GM19328 (cell line): ENCODE measurements at regions not wholly inside any gene's neighbourhood (a gene's known extent, or its start where the extent isn't known, plus 50 kb on each side); places are given as distances from the start of the nearest gene placed in this dataset.

Experiments
- ATAC-seq: cut with Tn5 transposase; IDR thresholded peaks from one replicate; pipeline ENCODE4 v1.9.1; 2021; ENCODE audit warnings: mild to moderate bottlenecking, moderate library complexity; ENCODE audit not compliant: unreplicated experiment

DNA sequence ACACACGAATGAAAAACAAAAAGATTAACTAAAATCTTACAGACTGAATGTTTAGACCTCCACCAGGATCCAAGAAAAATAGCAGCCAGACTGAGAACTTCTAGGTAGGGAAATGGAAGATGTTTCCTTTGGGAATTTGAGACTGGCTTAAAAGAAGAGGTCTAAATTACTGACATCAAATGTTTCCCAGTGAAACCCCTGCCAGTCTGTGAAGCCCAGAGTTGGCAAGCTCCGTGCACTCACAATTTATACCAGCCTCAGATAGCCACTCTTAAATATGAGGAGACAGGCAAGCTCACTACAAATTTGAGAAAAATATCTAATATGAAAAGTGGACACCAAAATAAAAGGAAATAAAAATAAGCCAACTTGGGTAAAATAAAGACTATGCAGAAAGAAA is 700.5 kb upstream of the ZNF385D start:
- no peak for ATAC-seq

- no peak for ATAC-seq
Measured at GRCh38 chr3:22453906-22454535, 703.0 kb upstream of the ZNF385D start.

DNA sequence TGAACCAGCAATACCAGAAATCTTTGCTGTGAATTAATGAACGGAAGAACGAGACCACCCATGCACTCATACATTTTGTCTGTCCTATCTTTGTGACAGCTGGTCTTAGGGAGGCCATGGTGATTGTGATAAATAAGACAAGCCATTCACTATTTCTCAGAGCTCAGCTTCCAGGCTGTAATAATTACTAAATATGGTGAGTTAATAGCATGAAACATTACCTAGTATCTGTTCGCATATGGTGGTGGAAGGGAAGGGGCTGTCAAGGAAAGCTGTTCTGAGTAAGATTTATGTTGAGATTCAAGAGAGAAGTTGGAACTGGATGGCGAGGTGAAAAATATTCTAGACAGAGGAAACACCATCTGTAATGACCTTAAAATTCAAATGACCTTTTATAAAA is 719.0 kb upstream of the ZNF385D start:
- no peak for ATAC-seq

DNA sequence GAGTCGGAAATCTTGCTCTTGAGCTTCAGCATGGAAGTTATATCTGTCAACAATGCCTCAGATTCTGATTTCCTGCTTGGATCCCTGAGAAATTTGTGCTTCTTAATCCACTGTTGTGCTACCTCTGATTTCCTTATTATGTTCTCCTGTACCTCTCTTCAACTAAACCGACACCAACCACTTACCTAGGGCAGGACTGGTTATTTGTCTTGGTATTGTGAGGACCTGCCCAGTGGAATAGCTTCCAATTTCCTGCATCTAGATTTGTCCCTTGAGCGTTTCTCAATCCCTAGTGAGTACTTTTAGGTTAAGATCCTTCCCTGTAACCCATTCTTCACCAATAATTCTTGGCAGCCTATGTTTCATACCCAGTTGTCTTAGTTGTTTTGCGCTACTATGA is 720.5 kb upstream of the ZNF385D start:
- no peak for ATAC-seq

GRCh38 chr3:22474706-22475445 is 723.9 kb upstream of the ZNF385D start:
- no peak for ATAC-seq

DNA sequence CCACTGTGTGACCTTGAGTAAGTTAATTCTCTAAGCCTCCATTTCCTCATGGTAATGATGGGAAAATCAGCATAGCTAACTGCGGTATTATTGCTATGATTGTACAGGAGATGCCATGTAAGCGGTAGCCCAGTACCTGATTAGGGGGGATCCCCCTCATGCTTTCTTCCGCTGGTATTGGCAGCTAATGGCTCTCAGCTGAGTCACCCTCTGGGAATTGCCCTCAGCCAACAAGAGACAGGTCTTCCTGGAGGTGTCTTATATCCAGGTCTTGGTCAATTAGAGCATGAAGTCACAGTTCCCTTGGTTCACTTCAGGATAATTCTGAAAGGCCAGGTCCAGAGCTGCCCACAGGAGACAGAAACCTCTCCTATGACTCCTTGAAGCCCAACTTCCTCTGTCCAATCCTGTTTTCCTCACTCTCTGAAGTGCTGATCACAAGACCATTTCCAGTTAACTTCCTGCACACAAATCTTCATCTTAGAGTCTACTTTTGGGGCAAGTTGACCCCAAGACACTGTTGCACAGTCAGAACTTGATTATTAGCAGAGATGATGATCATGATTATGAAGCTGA is 724.7 kb upstream of the ZNF385D start:
- no peak for ATAC-seq

GRCh38 chr3:22476976-22477375 is 726.0 kb upstream of the ZNF385D start:
- ATAC-seq, result no peak

DNA sequence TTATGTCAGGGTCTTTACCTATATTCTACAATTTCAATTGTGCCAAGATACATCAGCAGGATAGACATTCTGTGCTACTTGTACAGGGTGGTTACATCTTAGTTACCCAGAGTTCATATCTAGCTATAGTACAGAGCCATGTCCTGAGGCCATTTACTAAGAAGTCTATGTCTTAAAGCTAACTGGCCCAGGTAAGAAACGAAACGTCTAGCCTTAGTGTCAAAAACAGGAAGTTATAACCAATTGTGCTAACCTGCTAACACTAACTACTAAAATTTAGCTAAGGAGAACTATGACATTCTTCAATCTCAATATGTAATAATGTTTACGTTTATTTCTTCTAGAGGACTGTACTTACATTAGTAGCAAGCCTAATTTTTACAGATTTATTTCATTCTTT is 717.2 kb upstream of the UBE2E2 start:
- ATAC-seq, result no peak

DNA sequence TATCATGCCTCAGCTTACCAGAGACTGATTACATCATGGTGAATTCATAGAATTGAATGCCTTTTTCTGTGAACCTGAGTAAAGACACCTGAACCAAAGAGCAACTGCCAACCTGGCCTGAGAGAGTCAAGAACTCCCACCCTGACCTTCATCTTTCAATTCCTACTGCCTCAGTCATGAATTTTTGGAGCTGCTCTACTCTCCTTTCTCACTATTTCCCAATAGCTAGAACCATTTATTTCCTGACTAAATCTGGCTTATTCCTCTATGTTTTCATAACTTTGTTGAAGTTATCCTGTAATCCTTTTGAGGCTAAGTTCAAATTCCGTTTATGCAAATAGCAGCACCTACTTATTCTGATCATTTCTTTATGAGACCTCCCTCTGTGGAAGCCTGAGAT is 712.4 kb upstream of the UBE2E2 start:
- no peak for ATAC-seq

DNA sequence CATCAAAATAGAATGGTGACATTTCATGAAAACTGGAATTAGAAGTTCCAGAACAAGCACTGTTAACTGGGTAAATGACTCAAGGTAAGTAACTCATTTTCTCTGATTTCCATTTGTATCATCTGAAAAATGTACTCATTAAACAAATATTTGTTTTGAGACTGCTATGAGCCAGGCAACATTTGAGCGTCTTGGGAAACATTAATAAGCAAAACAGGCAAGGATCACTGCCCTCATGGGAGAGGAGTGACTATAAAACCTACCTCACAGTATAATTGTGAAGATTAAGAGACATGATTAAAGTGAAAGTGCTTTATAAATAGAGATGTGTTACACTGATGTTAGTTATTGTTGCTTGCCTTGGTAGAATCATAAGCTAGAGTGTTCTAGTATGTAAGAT is 711.8 kb upstream of the UBE2E2 start:
- ATAC-seq, result no peak

- no peak for ATAC-seq
Measured at GRCh38 chr3:22492342-22492741, 710.8 kb upstream of the UBE2E2 start.

GRCh38 chr3:22495241-22495640 is 707.9 kb upstream of the UBE2E2 start:
- no peak for ATAC-seq

- ATAC-seq, result no peak
Measured at GRCh38 chr3:22495791-22496190, 707.3 kb upstream of the UBE2E2 start.

GRCh38 chr3:22496641-22497040 is 706.5 kb upstream of the UBE2E2 start:
- ATAC-seq, result no peak

DNA sequence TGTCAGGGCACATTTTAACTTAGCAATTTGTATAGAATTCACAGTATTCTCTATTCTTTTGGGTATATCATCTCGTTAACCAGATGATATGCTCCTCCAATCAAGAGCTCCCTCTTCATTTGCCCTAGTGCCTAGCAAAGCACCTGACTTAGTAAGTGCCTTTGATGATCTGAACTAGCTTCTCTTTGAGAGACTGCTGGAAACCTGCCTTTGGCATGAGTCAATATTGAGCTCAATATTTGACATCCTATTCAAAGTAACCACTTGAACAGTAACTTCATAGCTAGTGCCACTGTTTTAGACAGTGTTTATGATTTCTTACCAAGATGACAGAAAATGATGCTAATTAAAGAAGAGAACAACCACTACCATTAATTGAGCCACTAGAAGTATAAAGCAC is 696.3 kb upstream of the UBE2E2 start:
- no peak for ATAC-seq

GRCh38 chr3:22507709-22508108 is 695.4 kb upstream of the UBE2E2 start:
- ATAC-seq, result no peak

GRCh38 chr3:22523925-22524324 is 679.2 kb upstream of the UBE2E2 start:
- no peak for ATAC-seq

DNA sequence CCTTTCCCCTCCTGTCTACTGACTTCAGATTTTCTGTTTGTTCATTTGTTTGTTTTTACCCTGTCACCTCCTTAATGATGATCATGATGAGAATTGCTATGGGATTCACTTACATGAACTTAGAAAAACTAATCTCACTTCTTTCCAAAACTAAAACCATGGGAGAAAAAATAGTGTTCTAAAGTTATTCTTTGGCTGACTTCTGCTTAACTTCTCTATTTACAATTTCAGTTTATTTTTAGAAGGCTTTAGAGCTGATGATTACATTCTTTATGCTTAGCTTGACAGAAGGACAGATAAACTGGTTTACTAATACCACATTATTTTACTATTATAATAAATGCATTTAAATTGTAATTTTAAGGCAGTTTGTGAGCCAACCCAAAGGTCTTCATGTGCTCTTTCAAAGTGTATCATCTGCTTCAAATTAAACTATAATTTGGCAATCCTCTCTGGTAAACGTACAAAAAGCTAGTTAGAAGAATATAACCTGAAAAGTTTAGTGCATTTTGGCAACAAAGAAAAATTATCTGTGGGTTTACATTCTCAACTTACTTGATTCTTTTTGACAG is 676.8 kb upstream of the UBE2E2 start:
- no peak for ATAC-seq

DNA sequence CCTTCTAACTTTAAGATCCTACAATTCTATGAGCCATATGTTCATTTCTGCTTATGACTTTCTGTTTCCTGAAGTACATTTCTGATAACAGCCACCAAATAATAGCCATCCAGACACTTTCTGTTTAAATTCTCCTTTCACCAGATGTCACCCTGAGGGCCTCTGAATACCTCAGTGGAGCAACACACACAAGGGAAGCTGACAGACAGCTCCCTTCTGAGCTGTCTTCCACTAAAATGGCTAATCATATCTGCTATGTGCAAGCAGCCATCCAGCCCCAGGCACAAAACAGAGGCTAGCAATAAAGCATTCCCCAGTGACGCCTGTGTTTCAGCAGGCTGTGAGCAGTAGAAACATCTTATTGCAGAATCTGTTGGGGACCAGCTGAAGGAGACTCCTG is 666.6 kb upstream of the UBE2E2 start:
- no peak for ATAC-seq

DNA sequence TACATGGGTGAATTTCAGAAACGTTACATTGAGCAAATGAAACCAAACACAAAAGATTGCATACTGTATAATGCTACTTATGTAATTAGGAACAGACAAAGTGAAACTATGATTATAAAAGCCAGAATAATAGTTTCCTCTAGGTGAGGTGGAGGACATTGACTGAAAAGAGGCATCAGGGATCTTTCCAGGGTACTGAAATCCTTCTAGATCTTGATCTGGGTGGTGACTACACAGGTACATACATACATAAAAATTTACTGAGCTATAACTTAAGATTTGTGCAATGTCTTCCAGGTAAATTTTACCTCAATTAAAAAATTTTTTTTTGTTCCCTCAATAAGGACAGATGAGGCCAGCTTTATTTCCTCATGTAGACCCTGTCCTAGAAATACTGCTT is 665.6 kb upstream of the UBE2E2 start:
- no peak for ATAC-seq

- no peak for ATAC-seq
Measured at GRCh38 chr3:22542311-22542710, 660.8 kb upstream of the UBE2E2 start.

DNA sequence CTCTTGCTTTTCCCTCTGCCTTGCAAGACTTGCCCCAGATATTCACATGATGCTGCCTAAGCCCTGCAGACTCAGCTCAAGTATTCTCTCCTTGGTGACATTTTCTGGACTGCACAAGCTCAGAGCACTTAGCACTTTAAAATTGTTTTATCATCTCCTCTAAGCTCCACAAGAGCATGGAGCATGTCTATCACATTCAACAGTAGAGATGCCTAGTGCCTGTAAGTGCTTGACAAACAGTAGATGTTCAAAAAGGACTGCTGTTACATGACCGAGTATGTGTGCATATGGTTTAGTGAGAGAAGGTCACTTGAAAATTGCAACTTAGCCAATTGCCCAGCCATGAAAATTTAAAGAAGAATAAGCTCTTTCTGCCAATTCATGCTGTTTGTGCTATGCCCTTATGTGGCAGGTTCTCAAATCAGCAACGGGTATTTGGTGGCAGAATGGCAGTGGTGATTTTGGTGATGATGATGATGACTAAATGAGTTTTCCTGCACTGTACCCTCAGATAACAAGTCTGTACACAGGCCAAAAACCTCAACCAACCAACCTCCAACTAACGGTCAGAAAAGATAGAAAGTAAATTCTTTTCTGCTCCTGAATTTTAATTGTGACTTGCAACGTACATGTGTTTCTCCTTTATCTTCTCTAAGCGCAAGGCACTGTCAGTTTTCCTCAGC is 647.2 kb upstream of the UBE2E2 start:
- ATAC-seq, result no peak
